HepG2 (cell line): ENCODE measurements at regions not wholly inside any gene's neighbourhood (a gene's known extent, or its start where the extent isn't known, plus 50 kb on each side); places are given as distances from the start of the nearest gene placed in this dataset.

Experiments used
- CTCF ChIP-seq: sonication (generic); formaldehyde crosslinking; IDR thresholded peaks from 2 replicates; pipeline ENCODE4 v1.5.0; 2020; ENCODE audit warnings: mild to moderate bottlenecking, missing genetic modification reagents, moderate library complexity
- KLF6 ChIP-seq: IDR thresholded peaks from 2 replicates; pipeline ENCODE4 v1.8.0; 2016; ENCODE audit warnings: missing biosample characterization, missing genetic modification reagents
- POLR2A ChIP-seq, 2 experiments: IDR thresholded peaks; 2 replicates each; pipeline ENCODE4 v1.6.1; 2011; ENCODE audit warnings: low read depth in 2 of 2, low read length in 2 of 2, mild to moderate bottlenecking in 1 of 2, moderate library complexity in 1 of 2; ENCODE audit not compliant: insufficient read depth in 1 of 2
- POLR2AphosphoS5 ChIP-seq: IDR thresholded peaks from 2 replicates; pipeline ENCODE4 v1.6.1; 2012; ENCODE audit warnings: low read depth, low read length
- SYNCRIP ChIP-seq: fragments of 200-400 bp; formaldehyde crosslinking; IDR thresholded peaks from 2 replicates; pipeline ENCODE4 v1.6.1; 2018; ENCODE audit warnings: mild to moderate bottlenecking, low read depth, low read length; ENCODE audit not compliant: insufficient read depth
- ZHX2 ChIP-seq, 2 experiments: sonication (generic) in 1 of 2; formaldehyde crosslinking in 1 of 2; IDR thresholded peaks; 2 replicates each; pipeline versions ENCODE4 v1.6.1 to v1.9.0; 2014 to 2022; ENCODE audit warnings: antibody characterized with exemption in 1 of 2, borderline replicate concordance in 1 of 2, inconsistent platforms in 1 of 2, low read depth in 1 of 2, missing genetic modification reagents in 1 of 2
- ZNF232 ChIP-seq: sonication (generic); formaldehyde crosslinking; IDR thresholded peaks from 2 replicates; pipeline ENCODE4 v1.4.0; 2020; ENCODE audit warnings: missing genetic modification reagents, borderline replicate concordance
- ZNF274 ChIP-seq: sonication (generic); formaldehyde crosslinking; IDR thresholded peaks from 2 replicates; pipeline ENCODE4 v1.5.1; 2020; ENCODE audit warnings: mild to moderate bottlenecking, missing genetic modification reagents
- ZNF335 ChIP-seq: sonication (generic); formaldehyde crosslinking; IDR thresholded peaks from 2 replicates; pipeline ENCODE4 v1.4.0; 2020; ENCODE audit warnings: missing genetic modification reagents
- ZNF704 ChIP-seq: sonication (generic); formaldehyde crosslinking; IDR thresholded peaks from 2 replicates; pipeline ENCODE4 v1.8.1; 2023; ENCODE audit warnings: mild to moderate bottlenecking, inconsistent platforms, moderate library complexity, missing genetic modification reagents, borderline replicate concordance

GRCh38 chr7:67489881-67490280 is 493.2 kb downstream of the TYW1 start:
- TF ChIP-seq ZNF335 (no peak), ZHX2 (IDR thresholded peaks at IDR 0.05; ENCODE audit: low read depth) (no peak), ZHX2 (CRISPR knock-in tag; IDR thresholded peaks at IDR 0.05; ENCODE audit: borderline replicate concordance) (no peak), ZNF704 (no peak), POLR2A (IDR thresholded peaks at IDR 0.05; ENCODE audit: insufficient read depth in 1 of 2, low read depth in 2 of 2, low read length in 2 of 2) (no peak), CTCF (CRISPR knock-in tag) (no peak), SYNCRIP (no peak), ZNF274 (CRISPR knock-in tag) (no peak), KLF6 (CRISPR knock-in tag) (no peak), POLR2AphosphoS5 (no peak), ZNF232 (no peak)
